Upper lobe of right lung (tissue), 1 donor: ENCODE measurements at regions not wholly inside any gene's neighbourhood (a gene's known extent, or its start where the extent isn't known, plus 50 kb on each side); places are given as distances from the start of the nearest gene placed in this dataset.

Experiments used
- ATAC-seq: fragments of 200-7000 bp; cut with Tn5 transposase; one replicate; pipeline ENCODE4 v1.9.1; 2020; ENCODE audit warnings: mild to moderate bottlenecking, moderate library complexity
- DNase-seq: peaks from one replicate; pipeline ENCODE4 v3.0.0-alpha.2; 2020
- H3K27ac ChIP-seq: fragments of 200-600 bp; one replicate; pipeline ENCODE4 v1.8.0; 2022
- H3K27me3 ChIP-seq: fragments of 200-600 bp; one replicate; pipeline ENCODE4 v1.8.0; 2022; ENCODE audit warnings: mild to moderate bottlenecking
- H3K36me3 ChIP-seq: fragments of 200-600 bp; one replicate; pipeline ENCODE4 v1.8.0; 2022
- H3K4me1 ChIP-seq: fragments of 200-600 bp; one replicate; pipeline ENCODE4 v1.8.0; 2022
- H3K4me3 ChIP-seq: fragments of 200-600 bp; one replicate; pipeline ENCODE4 v1.8.0; 2022; ENCODE audit warnings: mild to moderate bottlenecking
- H3K9me3 ChIP-seq: fragments of 200-600 bp; one replicate; pipeline ENCODE4 v1.8.0; 2022
- CTCF ChIP-seq: fragments of 200-600 bp; IDR thresholded peaks from one replicate; pipeline ENCODE4 v1.8.0; 2022; ENCODE audit warnings: antibody characterized with exemption
- intact Hi-C: fragments of 100-400 bp; cut with DNase I; formaldehyde crosslinking; loops from one replicate; pipeline ENCODE4 v1.11.0; 2022
- donor health status: DM: no; HTN: yes; CAD: no; lungs with severe emphysema.

DNA sequence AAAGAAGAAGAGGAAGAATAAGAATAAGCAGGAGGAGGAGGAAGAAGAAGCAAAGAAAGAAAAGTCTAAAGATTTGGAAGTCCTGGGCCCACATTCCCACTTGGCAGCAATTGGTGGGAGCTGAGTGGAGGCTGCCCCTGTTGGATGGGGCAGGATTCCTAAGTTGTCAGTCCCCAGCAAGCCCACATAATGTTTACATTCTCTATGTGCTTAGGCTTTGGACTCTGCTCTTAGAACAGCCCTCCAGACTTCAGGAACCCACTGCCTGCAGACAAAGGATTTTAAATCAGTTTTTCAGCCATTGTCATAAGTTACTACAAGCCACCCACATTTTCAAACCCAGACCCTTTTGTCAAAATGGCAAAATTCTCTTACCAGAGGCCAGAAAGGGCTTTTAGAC, 92.0 kb downstream of the OTX2 start:
- H3K9me3 ChIP-seq = no peaks in the 10 kb centered on the region
- DNase-seq (no peak), ATAC-seq (no peak)
- no peak overlapping the region for H3K27ac ChIP-seq
- TF ChIP-seq CTCF = no peak
- intact Hi-C loops = no loop called here
- H3K36me3 ChIP-seq = no peaks in the 10 kb centered on the region
- no peaks in the 10 kb centered on the region for H3K27me3 ChIP-seq
- no peaks in the 10 kb centered on the region for H3K4me1 ChIP-seq
- H3K4me3 ChIP-seq = no peak overlapping the region

- H3K4me1 ChIP-seq = no peaks in the 10 kb centered on the region
- no peak for DNase-seq
- intact Hi-C loops = no loop called here
Observed at GRCh38 chr14:56716705-56717104, 93.6 kb downstream of the OTX2 start.

DNA sequence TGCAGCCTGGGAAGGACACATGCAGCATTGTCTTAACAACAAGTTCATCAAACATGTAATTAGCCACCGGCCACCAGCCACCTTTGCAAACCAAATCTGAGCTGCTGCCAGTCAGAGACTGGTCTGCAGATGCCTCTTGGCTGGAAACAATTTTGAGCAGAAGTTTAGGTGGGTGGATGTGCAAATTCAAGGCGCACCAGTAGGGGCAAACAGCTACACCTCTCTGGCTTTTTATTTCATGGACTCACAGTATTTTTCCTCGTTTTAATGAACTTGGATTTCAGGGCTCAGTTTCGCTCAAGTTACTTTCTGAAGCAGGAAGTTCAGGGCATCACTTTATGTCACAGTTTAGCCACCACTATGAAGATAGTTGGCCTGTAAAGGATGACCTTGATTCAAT, 94.3 kb downstream of the OTX2 start:
- Histone ChIP-seq H3K27ac (no peak overlapping the region), H3K4me1 (no peaks in the 10 kb centered on the region), H3K36me3 (no peaks in the 10 kb centered on the region), H3K9me3 (no peaks in the 10 kb centered on the region), H3K4me3 (no peak overlapping the region), H3K27me3 (no peaks in the 10 kb centered on the region)
- no peak for DNase-seq
- ATAC-seq = no peak
- TF ChIP-seq CTCF = no peak
- intact Hi-C loops = no loop called here

More at GRCh38 chr14:56716705-56717104, 93.6 kb downstream of the OTX2 start:
- H3K27ac ChIP-seq = no peak overlapping the region
- no peaks in the 10 kb centered on the region for H3K9me3 ChIP-seq
- ATAC-seq = no peak
- H3K4me3 ChIP-seq = no peak overlapping the region
- TF ChIP-seq CTCF = no peak
- H3K27me3 ChIP-seq = no peaks in the 10 kb centered on the region
- H3K36me3 ChIP-seq = no peaks in the 10 kb centered on the region

DNA sequence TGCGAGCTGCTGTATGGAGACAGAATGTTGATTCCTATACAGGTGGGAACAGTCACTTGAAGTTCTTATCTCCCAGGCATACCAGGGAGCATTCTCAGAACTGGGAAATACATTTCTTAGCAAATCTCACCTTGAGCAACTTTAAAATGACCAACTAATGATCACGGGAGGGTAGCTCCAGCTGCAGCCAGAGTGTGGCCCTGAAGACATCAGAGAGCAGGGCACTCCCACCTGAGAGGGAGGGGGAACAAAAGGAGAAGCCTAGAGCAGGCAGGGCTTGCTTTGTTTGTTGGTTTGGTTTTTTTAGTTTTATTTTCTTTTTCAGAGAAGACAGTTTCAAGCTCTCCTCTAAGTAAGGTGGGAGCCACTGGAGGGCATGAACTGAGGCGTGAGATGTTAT, 101.1 kb downstream of the OTX2 start:
- no peak for ATAC-seq
- Histone ChIP-seq H3K36me3 (no peaks in the 10 kb centered on the region), H3K4me1 (no peaks in the 10 kb centered on the region), H3K4me3 (no peak overlapping the region), H3K27ac (no peak overlapping the region), H3K27me3 (no peaks in the 10 kb centered on the region), H3K9me3 (no peaks in the 10 kb centered on the region)
- no peak for TF ChIP-seq CTCF
- DNase-seq = no peak
- intact Hi-C loops = no loop called here

DNA sequence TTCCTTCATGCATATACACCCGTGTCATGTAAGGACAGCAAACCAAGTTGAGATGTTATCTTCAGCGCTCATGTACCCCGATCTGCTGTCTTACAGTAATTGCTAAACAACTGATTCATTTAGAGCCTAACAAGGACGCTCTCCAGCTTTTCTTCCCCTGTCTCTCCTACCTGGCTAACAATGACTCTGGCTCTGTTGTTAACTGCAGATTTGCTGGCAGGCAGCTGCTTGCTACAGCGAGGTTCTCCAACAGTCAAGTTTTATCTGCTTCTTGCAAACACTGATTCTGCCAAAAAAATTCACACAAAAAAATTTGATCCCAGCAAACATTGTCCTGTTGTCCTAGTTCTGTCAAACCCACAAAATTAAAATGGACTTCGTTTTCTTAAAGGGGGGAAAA, 101.6 kb downstream of the OTX2 start:
- no peak for TF ChIP-seq CTCF
- intact Hi-C loops = no loop called here
- H3K27ac ChIP-seq = no peak overlapping the region
- H3K27me3 ChIP-seq = no peaks in the 10 kb centered on the region
- H3K4me3 ChIP-seq = no peak overlapping the region
- H3K4me1 ChIP-seq = no peaks in the 10 kb centered on the region
- ATAC-seq = no peak
- DNase-seq = no peak
- no peaks in the 10 kb centered on the region for H3K9me3 ChIP-seq
- H3K36me3 ChIP-seq = no peaks in the 10 kb centered on the region

DNA sequence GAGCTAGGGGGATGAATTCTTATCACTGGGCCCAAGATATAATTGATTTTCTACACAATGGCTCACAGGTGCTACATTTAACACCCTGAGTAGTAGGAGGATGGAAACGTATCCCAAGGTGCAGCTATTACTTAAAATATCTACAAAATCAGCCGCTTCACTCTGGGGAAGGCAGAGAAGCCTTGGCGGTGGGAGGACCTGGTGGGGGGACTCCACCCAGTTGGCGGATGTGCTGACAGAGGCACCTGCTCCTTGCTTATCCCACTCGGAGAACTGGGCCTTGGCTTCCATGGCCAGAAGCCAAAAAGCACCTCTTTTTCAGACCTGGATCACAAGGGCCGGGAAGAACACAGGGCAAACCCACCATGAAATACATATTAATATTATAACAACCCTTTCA, 106.3 kb downstream of the OTX2 start:
- no peak for TF ChIP-seq CTCF
- Histone ChIP-seq H3K27me3 (no peaks in the 10 kb centered on the region), H3K9me3 (no peaks in the 10 kb centered on the region), H3K4me3 (no peak overlapping the region), H3K27ac (no peak overlapping the region), H3K36me3 (no peaks in the 10 kb centered on the region), H3K4me1 (no peaks in the 10 kb centered on the region)
- DNase-seq (no peak), ATAC-seq (no peak)
- intact Hi-C loops = no loop called here
